NB4 (cell line): ENCODE measurements at regions not wholly inside any gene's neighbourhood (a gene's known extent, or its start where the extent isn't known, plus 50 kb on each side); places are given as distances from the start of the nearest gene placed in this dataset.

Experiments
- DNase-seq: peaks from one replicate; pipeline ENCODE4 v3.0.0; 2010; ENCODE audit warnings: low read depth
- H3K4me3 ChIP-seq: one replicate; pipeline ENCODE4 v1.5.1; 2011; ENCODE audit warnings: mild to moderate bottlenecking, low read depth, low read length, moderate library complexity
- CTCF ChIP-seq: IDR thresholded peaks from one replicate; pipeline ENCODE4 v1.5.1; 2012; ENCODE audit warnings: low read depth, low read length
- MAX ChIP-seq: IDR thresholded peaks from 2 replicates; pipeline ENCODE4 v1.6.1; 2011; ENCODE audit warnings: low read depth, low read length
- MYC ChIP-seq: IDR thresholded peaks from 2 replicates; pipeline ENCODE4 v1.6.1; 2011; ENCODE audit warnings: low read depth, low read length
- POLR2A ChIP-seq: IDR thresholded peaks from 2 replicates; pipeline ENCODE4 v1.6.1; 2011; ENCODE audit warnings: mild to moderate bottlenecking; ENCODE audit not compliant: insufficient read length; ENCODE audit errors: extremely low read depth

GRCh38 chr11:37666960-37667359 is 1068.9 kb upstream of the RAG2 start:
- H3K4me3 ChIP-seq = no peak overlapping the region
- TF ChIP-seq MYC = no peak
- TF ChIP-seq MAX = no peak
- TF ChIP-seq CTCF = no peak
- TF ChIP-seq POLR2A = no peak
- DNase-seq = no peak

- peak; percentile 16 for DNase-seq
- H3K4me3 ChIP-seq = no peak overlapping the region
- TF ChIP-seq CTCF (peak; percentile 15), POLR2A (no peak)
These were observed 1059.6 kb upstream of the RAG2 start for GRCh38 chr11:37657645-37658044.

GRCh38 chr11:37647767-37648166 is 1049.7 kb upstream of the RAG2 start:
- H3K4me3 ChIP-seq = no peak overlapping the region
- no peak for DNase-seq
- TF ChIP-seq MAX = no peak
- no peak for TF ChIP-seq POLR2A
- no peak for TF ChIP-seq CTCF
- TF ChIP-seq MYC = no peak

- no peak for TF ChIP-seq CTCF
- no peak for TF ChIP-seq MYC
- no peak overlapping the region for H3K4me3 ChIP-seq
- no peak for DNase-seq
These were observed 1045.9 kb upstream of the RAG2 start for GRCh38 chr11:37643968-37644367.

GRCh38 chr11:37642296-37642695 is 1044.3 kb upstream of the RAG2 start:
- no peak for DNase-seq
- no peak for TF ChIP-seq POLR2A
- TF ChIP-seq MAX = no peak
- TF ChIP-seq CTCF = no peak
- no peak for TF ChIP-seq MYC

GRCh38 chr11:37632748-37633147 is 1034.7 kb upstream of the RAG2 start:
- no peak for DNase-seq
- TF ChIP-seq MAX (no peak), POLR2A (no peak), CTCF (no peak), MYC (no peak)
- no peak overlapping the region for H3K4me3 ChIP-seq

More at GRCh38 chr11:37642296-37642695, 1044.3 kb upstream of the RAG2 start:
- no peak overlapping the region for H3K4me3 ChIP-seq
